ENCODE measurements at regions not wholly inside any gene's neighbourhood (a gene's known extent, or its start where the extent isn't known, plus 50 kb on each side); places are given as distances from the start of the nearest gene placed in this dataset.
"Not testable (repeated sequence)": the region's sequence is repeated elsewhere in the genome, so short reads cannot be mapped to it uniquely, and the experiment has no call there.

- no peaks in the 10 kb centered on the region for H3K36me3 ChIP-seq (ENCODE audit: control insufficient read depth, low read depth, low read length)
- H3K4me3 ChIP-seq (ENCODE audit: low read length), result no peak overlapping the region
- no peak overlapping the region for H3K27ac ChIP-seq (ENCODE audit: low read length)
- no peaks in the 10 kb centered on the region for H3K27me3 ChIP-seq (ENCODE audit: control insufficient read depth, insufficient read depth, low read length)
- H3K9me3 ChIP-seq (ENCODE audit: control insufficient read depth, low read depth, low read length), result peaks cover 17% of the 10 kb centered on the region
- H3K9ac ChIP-seq (ENCODE audit: low read length), result no peak overlapping the region
- H3K4me1 ChIP-seq (ENCODE audit: control insufficient read depth, low read depth, low read length), result peaks cover 6% of the 10 kb centered on the region
These were observed 395.6 kb upstream of the DIPK2B start for GRCh38 chrX:45596188-45596808.

- no peak overlapping the region for H3K27ac ChIP-seq (ENCODE audit: low read length)
- no peaks in the 10 kb centered on the region for H3K4me1 ChIP-seq (ENCODE audit: control insufficient read depth, low read depth, low read length)
- peaks cover 22% of the 10 kb centered on the region for H3K9me3 ChIP-seq (ENCODE audit: control insufficient read depth, low read depth, low read length)
- no peaks in the 10 kb centered on the region for H3K36me3 ChIP-seq (ENCODE audit: control insufficient read depth, low read depth, low read length)
- no peak overlapping the region for H3K9ac ChIP-seq (ENCODE audit: low read length)
- H3K27me3 ChIP-seq (ENCODE audit: control insufficient read depth, insufficient read depth, low read length), result no peaks in the 10 kb centered on the region
- no peak overlapping the region for H3K4me3 ChIP-seq (ENCODE audit: low read length)
These were observed 391.4 kb upstream of the DIPK2B start for GRCh38 chrX:45592101-45592500.

DNA sequence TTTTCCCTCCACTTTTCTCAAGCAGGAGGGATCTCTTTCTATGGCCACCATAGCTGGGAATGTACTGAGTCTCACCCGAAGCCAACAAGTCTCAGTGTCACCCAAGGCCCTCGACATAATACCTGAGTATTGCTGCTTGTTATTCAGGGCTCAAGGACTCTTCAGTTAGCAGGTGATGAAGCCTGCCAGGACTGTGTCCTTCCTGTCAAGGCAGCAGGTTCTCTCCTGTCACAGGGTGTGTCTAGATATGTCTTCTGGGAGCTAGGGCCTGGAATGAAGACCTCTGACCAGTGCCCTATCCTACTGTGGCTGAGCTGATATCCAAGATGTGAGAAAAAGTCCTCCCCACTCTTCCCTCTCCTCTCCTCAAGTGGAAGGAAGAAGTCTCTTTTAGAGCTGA, 391.0 kb upstream of the DIPK2B start:
- Histone ChIP-seq H3K27ac (ENCODE audit: low read length) (no peak overlapping the region), H3K4me1 (ENCODE audit: control insufficient read depth, low read depth, low read length) (no peaks in the 10 kb centered on the region), H3K9ac (ENCODE audit: low read length) (no peak overlapping the region), H3K9me3 (ENCODE audit: control insufficient read depth, low read depth, low read length) (peaks cover 22% of the 10 kb centered on the region), H3K4me3 (ENCODE audit: low read length) (no peak overlapping the region), H3K36me3 (ENCODE audit: control insufficient read depth, low read depth, low read length) (no peaks in the 10 kb centered on the region), H3K27me3 (ENCODE audit: control insufficient read depth, insufficient read depth, low read length) (no peaks in the 10 kb centered on the region)

DNA sequence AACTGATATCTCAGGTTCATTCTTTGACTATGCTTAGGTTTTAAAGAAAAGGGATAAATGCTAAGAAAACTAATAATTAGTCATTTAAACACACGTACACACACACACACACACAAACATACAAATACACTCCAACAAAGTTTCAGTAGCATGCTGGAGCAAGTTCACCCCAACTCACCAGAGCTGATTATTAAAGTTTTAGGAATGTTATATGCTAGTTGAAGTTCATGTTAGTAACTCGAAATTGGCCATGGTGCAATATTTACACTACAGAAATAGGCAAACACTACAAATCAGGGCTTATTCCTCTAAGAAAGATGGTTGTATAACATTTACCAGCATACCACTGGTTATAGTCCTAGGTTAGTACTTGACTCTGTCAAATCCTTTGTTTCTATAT, 384.0 kb upstream of the DIPK2B start:
- Histone ChIP-seq H3K36me3 (ENCODE audit: control insufficient read depth, low read depth, low read length) (no peaks in the 10 kb centered on the region), H3K9me3 (ENCODE audit: control insufficient read depth, low read depth, low read length) (peaks cover 17% of the 10 kb centered on the region), H3K27ac (ENCODE audit: low read length) (no peak overlapping the region), H3K4me1 (ENCODE audit: control insufficient read depth, low read depth, low read length) (no peaks in the 10 kb centered on the region), H3K27me3 (ENCODE audit: control insufficient read depth, insufficient read depth, low read length) (no peaks in the 10 kb centered on the region), H3K4me3 (ENCODE audit: low read length) (no peak overlapping the region), H3K9ac (ENCODE audit: low read length) (no peak overlapping the region)

DNA sequence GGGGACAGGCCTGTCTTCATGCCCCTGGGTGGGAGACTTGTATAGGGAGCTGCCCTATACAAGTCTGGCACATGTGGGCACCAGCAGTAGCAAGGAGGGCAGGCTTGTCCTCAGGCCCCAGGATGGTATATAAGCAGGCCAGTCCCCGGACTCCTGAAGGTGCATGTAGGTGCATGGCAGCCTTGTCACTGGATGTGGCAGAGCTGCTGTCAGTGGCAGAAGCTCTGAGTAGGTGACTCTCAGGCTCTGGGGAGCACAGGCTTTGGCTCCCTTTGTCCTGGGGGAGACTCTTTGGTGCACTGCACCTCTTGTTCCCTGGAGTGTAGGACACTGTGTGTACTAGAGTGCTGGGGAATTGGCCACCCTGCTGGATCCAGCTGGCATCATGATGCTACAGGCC, 376.7 kb upstream of the DIPK2B start:
- no peak overlapping the region for H3K4me3 ChIP-seq (ENCODE audit: low read length)
- H3K36me3 ChIP-seq (ENCODE audit: control insufficient read depth, low read depth, low read length), result no peaks in the 10 kb centered on the region
- peaks cover 21% of the 10 kb centered on the region for H3K9me3 ChIP-seq (ENCODE audit: control insufficient read depth, low read depth, low read length)
- H3K9ac ChIP-seq (ENCODE audit: low read length), result no peak overlapping the region
- H3K27ac ChIP-seq (ENCODE audit: low read length), result no peak overlapping the region
- H3K27me3 ChIP-seq (ENCODE audit: control insufficient read depth, insufficient read depth, low read length), result no peaks in the 10 kb centered on the region
- no peaks in the 10 kb centered on the region for H3K4me1 ChIP-seq (ENCODE audit: control insufficient read depth, low read depth, low read length)

DNA sequence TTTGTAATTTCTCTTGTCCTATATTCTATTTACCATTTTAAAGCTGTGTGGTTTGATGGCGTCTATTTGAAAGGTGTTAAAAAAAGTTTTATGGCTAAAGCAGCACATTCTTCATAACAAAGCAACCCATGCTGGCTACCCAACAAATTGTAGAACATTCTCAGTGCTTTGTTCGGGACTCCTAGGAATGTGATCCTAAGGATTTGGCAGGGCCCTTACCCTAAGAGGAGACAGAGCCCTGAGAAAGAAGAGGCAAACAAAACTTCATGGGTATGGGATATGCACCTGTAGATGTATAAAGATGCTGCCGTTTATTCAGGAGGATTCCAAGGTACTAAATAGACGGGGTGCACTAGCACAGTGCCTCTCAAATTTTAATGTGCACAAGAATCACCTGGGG, 370.8 kb upstream of the DIPK2B start:
- Histone ChIP-seq H3K36me3 (ENCODE audit: control insufficient read depth, low read depth, low read length) (no peaks in the 10 kb centered on the region), H3K9me3 (ENCODE audit: control insufficient read depth, low read depth, low read length) (peaks cover 13% of the 10 kb centered on the region), H3K27me3 (ENCODE audit: control insufficient read depth, insufficient read depth, low read length) (no peaks in the 10 kb centered on the region), H3K27ac (ENCODE audit: low read length) (no peak overlapping the region), H3K9ac (ENCODE audit: low read length) (no peak overlapping the region), H3K4me3 (ENCODE audit: low read length) (no peak overlapping the region), H3K4me1 (ENCODE audit: control insufficient read depth, low read depth, low read length) (peaks cover 5% of the 10 kb centered on the region)

- H3K36me3 ChIP-seq (ENCODE audit: control insufficient read depth, low read depth, low read length), result no peaks in the 10 kb centered on the region
- no peak overlapping the region for H3K27ac ChIP-seq (ENCODE audit: low read length)
- no peaks in the 10 kb centered on the region for H3K27me3 ChIP-seq (ENCODE audit: control insufficient read depth, insufficient read depth, low read length)
These were observed 365.8 kb upstream of the DIPK2B start for GRCh38 chrX:45566456-45566855.

DNA sequence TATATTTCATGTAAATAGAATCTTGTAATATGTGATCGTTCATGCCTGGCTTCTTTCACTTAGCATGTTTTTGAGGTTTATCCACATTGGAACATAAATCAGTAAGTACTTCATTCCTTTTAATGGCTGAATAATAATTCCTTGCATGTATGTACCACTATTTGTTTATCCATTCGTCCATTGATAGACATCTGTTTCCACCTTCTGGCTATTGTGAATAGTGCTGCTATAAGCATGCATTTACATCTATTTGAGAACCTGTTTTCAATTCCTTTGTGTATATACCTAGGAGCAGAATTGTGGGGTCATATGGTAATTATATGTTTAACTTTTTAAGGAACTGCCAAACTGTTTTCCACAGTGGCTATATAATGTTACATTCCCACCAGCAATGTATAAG, 356.7 kb upstream of the DIPK2B start:
- peaks cover 24% of the 10 kb centered on the region for H3K9me3 ChIP-seq (ENCODE audit: control insufficient read depth, low read depth, low read length)
- no peak overlapping the region for H3K4me3 ChIP-seq (ENCODE audit: low read length)
- H3K27me3 ChIP-seq (ENCODE audit: control insufficient read depth, insufficient read depth, low read length), result no peaks in the 10 kb centered on the region
- no peak overlapping the region for H3K9ac ChIP-seq (ENCODE audit: low read length)
- no peak overlapping the region for H3K27ac ChIP-seq (ENCODE audit: low read length)
- no peaks in the 10 kb centered on the region for H3K36me3 ChIP-seq (ENCODE audit: control insufficient read depth, low read depth, low read length)
- no peaks in the 10 kb centered on the region for H3K4me1 ChIP-seq (ENCODE audit: control insufficient read depth, low read depth, low read length)

More at GRCh38 chrX:45566456-45566855, 365.8 kb upstream of the DIPK2B start:
- no peak overlapping the region for H3K9ac ChIP-seq (ENCODE audit: low read length)
- no peak overlapping the region for H3K4me3 ChIP-seq (ENCODE audit: low read length)
- H3K9me3 ChIP-seq (ENCODE audit: control insufficient read depth, low read depth, low read length), result peaks cover 14% of the 10 kb centered on the region
- H3K4me1 ChIP-seq (ENCODE audit: control insufficient read depth, low read depth, low read length), result peaks cover 2% of the 10 kb centered on the region

DNA sequence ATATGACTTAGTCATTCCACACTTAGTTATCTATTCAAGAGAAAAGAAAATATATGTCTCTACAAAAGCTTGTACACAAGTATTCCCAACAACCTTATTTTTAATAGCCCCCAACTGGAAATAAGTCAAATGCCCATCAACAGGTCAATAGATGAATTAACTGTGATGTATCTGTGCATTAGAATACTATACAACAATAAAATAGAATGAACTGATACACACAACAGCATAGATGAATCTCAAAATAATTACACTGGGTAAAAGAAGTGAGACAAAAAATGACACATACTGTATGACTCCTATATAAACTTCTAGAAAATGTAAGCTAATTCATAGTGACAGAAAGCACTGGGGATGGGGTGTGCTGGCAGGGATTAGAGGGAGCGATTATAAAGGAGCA, 354.1 kb upstream of the DIPK2B start:
- Histone ChIP-seq H3K27me3 (ENCODE audit: control insufficient read depth, insufficient read depth, low read length) (no peaks in the 10 kb centered on the region), H3K27ac (ENCODE audit: low read length) (no peak overlapping the region), H3K4me3 (ENCODE audit: low read length) (no peak overlapping the region), H3K9ac (ENCODE audit: low read length) (no peak overlapping the region), H3K4me1 (ENCODE audit: control insufficient read depth, low read depth, low read length) (no peaks in the 10 kb centered on the region), H3K36me3 (ENCODE audit: control insufficient read depth, low read depth, low read length) (no peaks in the 10 kb centered on the region), H3K9me3 (ENCODE audit: control insufficient read depth, low read depth, low read length) (peaks cover 12% of the 10 kb centered on the region)

DNA sequence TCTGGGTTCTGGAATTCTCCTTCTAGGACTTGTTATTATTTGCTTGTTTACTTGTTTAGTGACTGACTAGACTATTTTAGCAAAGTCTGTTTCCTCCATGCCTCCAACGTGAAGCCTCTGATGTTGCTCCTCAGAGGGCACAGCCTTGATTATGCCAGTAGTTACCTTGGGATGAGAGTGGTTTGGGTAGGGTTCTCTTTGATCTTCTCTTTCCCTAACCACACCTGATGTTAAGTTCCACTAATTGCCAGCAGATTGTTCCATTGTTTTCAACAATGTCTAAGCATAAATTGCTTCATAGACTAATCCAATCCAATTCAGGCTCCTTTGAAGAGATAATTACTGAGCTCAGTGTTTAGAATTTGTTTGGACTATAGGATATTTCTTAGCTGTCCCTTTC, 352.7 kb upstream of the DIPK2B start:
- Histone ChIP-seq H3K9me3 (ENCODE audit: control insufficient read depth, low read depth, low read length) (peaks cover 11% of the 10 kb centered on the region), H3K4me3 (ENCODE audit: low read length) (no peak overlapping the region), H3K36me3 (ENCODE audit: control insufficient read depth, low read depth, low read length) (no peaks in the 10 kb centered on the region), H3K9ac (ENCODE audit: low read length) (no peak overlapping the region), H3K27ac (ENCODE audit: low read length) (no peak overlapping the region), H3K4me1 (ENCODE audit: control insufficient read depth, low read depth, low read length) (no peaks in the 10 kb centered on the region), H3K27me3 (ENCODE audit: control insufficient read depth, insufficient read depth, low read length) (no peaks in the 10 kb centered on the region)

- H3K36me3 ChIP-seq (ENCODE audit: control insufficient read depth, low read depth, low read length); H3K4me3 ChIP-seq (ENCODE audit: low read length); H3K9ac ChIP-seq (ENCODE audit: low read length); H3K27ac ChIP-seq (ENCODE audit: low read length); H3K27me3 ChIP-seq (ENCODE audit: control insufficient read depth, insufficient read depth, low read length); H3K4me1 ChIP-seq (ENCODE audit: control insufficient read depth, low read depth, low read length): not testable (repeated sequence)
- H3K9me3 ChIP-seq (ENCODE audit: control insufficient read depth, low read depth, low read length), result peaks cover 20% of the 10 kb centered on the region
These were observed 346.0 kb upstream of the DIPK2B start for GRCh38 chrX:45546697-45547096.

DNA sequence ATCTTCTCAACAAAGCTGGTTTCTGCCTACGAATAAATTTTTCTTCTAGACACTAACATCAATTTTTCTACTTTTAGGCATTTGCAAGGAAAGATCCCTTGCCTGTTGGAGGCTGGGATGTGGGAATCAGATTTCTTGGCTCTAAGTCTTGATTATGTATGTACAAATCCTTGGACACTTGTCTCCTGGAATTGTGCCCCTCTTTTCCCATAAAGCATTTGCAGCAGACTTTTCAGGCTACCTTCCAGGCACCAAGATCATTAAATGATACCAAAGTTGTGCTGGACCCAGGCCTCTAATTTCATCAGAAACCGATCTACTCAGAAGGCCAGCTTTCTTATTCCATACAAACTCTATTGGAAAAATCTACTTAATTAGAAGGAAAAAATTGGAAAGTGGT, 339.5 kb upstream of the DIPK2B start:
- H3K27ac ChIP-seq (ENCODE audit: low read length), result no peak overlapping the region
- H3K27me3 ChIP-seq (ENCODE audit: control insufficient read depth, insufficient read depth, low read length), result no peaks in the 10 kb centered on the region
- H3K9me3 ChIP-seq (ENCODE audit: control insufficient read depth, low read depth, low read length), result peaks cover 16% of the 10 kb centered on the region
- no peak overlapping the region for H3K4me3 ChIP-seq (ENCODE audit: low read length)
- H3K4me1 ChIP-seq (ENCODE audit: control insufficient read depth, low read depth, low read length), result no peaks in the 10 kb centered on the region
- H3K36me3 ChIP-seq (ENCODE audit: control insufficient read depth, low read depth, low read length), result no peaks in the 10 kb centered on the region
- no peak overlapping the region for H3K9ac ChIP-seq (ENCODE audit: low read length)

All from iPS-18a (cell line).